ENCODE measurements at regions not wholly inside any gene's neighbourhood (a gene's known extent, or its start where the extent isn't known, plus 50 kb on each side); places are given as distances from the start of the nearest gene placed in this dataset.

GRCh38 chr6:14622085-14622484 is 504.5 kb downstream of the CD83 start:
- H3K4me3 ChIP-seq (ENCODE audit: low read depth, low read length) = no peak overlapping the region

DNA sequence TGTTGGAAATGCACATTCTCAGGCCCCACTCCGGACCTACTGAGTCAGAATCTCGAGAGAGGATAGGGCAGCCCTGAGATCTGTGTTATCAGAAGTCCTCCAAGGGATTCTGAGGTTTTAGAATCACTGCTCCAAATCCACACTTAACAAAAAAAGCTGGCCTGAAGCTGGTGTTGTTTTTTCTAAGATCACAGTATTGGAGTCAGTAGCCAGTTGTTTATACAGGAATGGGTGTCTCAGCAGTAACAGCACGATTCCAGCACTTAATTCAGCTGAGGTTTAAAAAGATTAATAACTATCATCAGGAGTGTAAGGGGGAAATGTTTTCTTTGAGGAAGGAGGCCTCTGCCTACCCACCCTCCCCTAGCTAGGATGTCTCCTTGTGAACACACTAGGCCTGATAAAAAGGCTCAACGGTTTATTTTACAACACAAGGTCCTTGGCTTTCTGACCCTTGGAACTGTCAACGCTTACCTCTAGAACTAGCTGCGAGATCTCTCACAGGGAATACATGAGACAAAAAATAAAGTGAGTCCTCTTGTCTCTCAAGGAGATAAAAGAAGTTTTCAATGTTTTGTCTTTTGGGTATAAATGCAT is 505.4 kb downstream of the CD83 start:
- no peak overlapping the region for H3K4me3 ChIP-seq (ENCODE audit: low read depth, low read length)

DNA sequence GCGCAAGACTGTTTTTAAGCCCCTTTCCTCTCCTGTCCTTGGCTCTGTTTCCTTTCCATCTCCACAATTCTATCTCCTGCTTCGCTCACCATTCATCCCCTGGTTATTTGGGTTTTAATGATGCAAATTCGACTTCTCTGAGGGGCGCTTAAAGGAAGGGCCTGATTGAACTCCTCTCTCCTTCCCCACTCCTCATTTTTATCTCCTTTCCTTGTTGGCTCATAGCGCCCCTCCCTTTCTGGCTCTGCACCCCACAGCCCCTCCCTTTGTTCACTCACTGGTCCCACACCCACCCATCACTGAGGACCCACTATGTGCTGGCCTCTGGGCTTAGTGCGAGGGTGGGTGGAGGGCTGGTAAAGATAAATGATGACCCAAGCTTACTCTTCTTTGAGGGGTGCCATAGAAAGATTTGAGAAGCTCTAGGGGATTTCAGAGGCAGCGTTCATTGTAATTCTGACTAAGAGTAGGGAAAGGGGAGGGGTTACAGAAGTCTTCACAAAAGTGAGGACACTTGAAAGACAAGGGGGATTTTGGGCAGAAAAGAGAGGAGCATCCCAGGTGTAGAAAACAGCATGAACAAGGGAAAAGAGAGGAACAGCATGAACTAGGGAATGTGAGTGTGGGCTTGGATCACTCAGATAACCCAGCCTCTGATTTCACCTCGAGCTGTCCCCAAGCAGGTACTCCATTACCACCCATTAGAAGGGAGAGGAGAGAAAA is 507.8 kb downstream of the CD83 start:
- no peak overlapping the region for H3K4me3 ChIP-seq (ENCODE audit: low read depth, low read length)

- no peak overlapping the region for H3K4me3 ChIP-seq (ENCODE audit: low read depth, low read length)
Measured at GRCh38 chr6:14626556-14626955, 509.0 kb downstream of the CD83 start.

- H3K4me3 ChIP-seq (ENCODE audit: low read depth, low read length) = no peak overlapping the region
Measured at GRCh38 chr6:14630016-14630415, 512.4 kb downstream of the CD83 start.

- H3K4me3 ChIP-seq (ENCODE audit: low read depth, low read length) = no peak overlapping the region
Measured at GRCh38 chr6:14633479-14633878, 515.9 kb downstream of the CD83 start.

DNA sequence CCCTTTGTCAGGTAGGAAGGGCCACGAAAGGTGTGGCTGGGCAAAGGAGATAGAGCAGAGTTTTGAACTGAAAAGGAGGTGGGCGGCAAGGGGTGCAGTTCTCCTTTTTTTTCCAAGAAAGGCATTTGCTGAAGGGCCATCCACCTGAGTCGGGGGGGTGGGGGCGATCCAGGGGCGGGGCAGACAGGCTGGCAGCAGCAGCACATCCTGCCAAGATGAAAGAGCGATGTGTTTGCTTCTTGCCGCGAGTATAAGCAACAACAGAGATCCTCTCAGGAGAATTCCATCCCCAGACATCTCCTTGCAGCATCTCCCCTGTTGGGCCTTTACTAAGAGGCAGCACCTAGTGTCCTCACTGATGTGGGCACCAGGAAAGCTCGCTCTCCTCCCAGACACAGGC is 516.5 kb downstream of the CD83 start:
- no peak overlapping the region for H3K4me3 ChIP-seq (ENCODE audit: low read depth, low read length)

GRCh38 chr6:14635195-14635594 is 517.6 kb downstream of the CD83 start:
- no peak overlapping the region for H3K4me3 ChIP-seq (ENCODE audit: low read depth, low read length)

GRCh38 chr6:14635934-14636591 is 518.5 kb downstream of the CD83 start:
- H3K4me3 ChIP-seq (ENCODE audit: low read depth, low read length) = no peak overlapping the region

DNA sequence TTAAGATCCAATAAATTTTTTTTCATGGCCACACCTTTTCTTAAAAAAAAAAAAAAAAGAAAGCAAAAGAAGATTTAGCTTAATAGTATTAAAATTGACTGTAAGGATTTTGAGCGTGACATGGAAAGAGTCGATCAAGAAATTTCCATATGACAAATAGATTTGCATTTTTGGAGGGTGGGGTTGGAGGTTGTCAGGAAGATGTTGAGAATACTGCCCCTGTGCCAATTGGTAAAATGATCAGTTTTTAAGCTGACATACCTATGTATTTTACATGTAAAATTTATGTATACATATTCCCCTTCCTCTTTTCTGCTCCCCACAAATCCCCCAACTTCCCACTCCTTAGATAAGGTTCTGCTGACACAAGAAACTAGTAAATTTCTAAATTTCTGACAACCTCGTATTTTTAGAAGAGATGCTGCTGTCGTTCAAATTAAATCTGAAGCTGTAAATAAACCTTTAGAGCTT is 520.9 kb downstream of the CD83 start:
- H3K4me3 ChIP-seq (ENCODE audit: low read depth, low read length) = no peak overlapping the region

DNA sequence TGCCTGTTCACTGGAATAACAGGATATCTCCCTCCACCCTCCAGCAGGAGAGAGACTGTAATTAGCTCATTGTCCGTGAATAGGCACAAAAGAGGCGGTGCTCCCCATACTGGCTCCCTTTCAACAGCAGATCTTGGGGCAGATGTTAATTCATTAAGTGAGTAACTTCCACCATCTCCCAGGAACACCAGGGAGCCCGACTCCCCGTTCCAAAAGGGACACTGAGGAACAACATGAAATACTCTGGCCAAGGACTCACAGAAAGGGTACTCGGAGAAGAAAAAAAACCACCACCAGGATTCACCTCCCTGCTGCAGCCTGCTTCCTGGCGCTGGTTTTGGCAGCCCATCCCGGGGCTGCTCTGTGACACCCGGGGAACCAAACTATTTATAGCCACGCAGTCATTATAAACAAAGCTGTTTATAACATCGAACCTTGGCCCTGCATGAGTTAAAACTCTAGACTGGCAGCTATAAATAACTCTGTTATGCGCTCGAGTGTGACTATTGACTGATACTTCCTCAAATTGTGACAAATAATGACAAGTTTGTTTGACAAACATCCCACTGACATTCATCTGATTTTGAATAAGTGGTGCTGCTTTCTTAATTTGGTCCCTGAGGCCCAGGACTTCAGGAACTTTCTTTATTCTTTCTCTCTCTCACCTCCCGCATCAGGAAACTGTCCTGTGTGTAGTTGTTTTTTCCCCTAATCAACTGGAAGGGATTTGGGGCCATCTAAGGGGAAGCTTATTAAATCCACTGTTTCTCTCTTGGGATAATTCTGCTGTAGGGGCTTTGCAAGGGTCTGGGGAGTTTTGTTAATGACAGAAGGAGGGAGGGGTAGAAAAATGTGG is 521.6 kb downstream of the CD83 start:
- H3K4me3 ChIP-seq (ENCODE audit: low read depth, low read length) = no peak overlapping the region

DNA sequence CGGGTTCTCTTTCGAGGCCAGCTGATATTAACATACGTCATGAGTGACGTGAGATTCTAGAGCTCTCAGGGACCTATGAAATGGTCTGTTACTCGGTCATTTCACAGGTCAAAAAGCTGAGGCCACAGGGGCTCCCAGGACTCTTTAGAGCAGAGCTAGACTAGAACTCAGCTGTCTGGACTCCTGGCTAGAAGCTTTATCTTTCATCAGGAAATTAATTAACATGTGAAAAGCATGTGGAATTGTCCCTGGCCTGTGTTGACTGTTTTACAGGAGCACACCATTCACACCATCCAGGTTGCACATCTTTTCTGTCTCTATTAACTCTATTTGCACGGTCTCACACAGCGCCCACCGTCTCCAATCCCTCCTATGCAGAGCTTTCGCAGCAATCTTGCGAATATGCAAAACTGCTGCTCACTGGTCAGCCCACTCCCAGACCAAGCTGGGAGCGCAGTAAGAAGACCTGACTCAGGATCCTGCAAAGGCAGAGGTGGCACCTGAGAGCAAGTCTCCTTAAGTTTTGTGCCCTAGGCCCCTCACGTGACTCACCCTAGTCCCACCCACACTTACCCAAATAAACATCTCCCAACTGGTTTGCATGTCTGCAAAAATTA is 522.5 kb downstream of the CD83 start:
- H3K4me3 ChIP-seq (ENCODE audit: low read depth, low read length) = no peak overlapping the region

- no peak overlapping the region for H3K4me3 ChIP-seq (ENCODE audit: low read depth, low read length)
Measured at GRCh38 chr6:14640631-14641030, 523.1 kb downstream of the CD83 start.

- H3K4me3 ChIP-seq (ENCODE audit: low read depth, low read length) = no peak overlapping the region
Measured at GRCh38 chr6:14641423-14642135, 524.0 kb downstream of the CD83 start.

- H3K4me3 ChIP-seq (ENCODE audit: low read depth, low read length) = no peak overlapping the region
Measured at GRCh38 chr6:14642136-14642505, 524.5 kb downstream of the CD83 start.

DNA sequence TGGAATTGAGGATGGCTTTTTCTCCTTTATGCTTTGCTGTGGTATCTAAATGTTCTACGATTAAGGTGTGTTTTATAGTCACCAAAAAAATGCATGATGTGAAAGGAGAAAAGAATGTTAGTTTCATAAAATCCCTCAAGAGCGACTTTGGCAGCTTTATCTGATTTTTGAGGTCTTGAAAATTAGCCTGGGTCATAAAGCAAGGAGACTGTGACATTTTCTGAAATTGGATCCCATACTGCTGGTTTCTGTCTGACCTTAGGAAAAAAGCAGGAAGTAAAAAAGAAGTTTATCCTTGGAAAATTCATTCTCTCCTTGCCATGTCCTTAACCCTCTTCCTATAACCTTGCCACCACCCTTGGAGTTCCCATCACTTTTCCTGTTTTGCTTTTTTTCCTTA is 525.3 kb downstream of the CD83 start:
- H3K4me3 ChIP-seq (ENCODE audit: low read depth, low read length) = no peak overlapping the region

DNA sequence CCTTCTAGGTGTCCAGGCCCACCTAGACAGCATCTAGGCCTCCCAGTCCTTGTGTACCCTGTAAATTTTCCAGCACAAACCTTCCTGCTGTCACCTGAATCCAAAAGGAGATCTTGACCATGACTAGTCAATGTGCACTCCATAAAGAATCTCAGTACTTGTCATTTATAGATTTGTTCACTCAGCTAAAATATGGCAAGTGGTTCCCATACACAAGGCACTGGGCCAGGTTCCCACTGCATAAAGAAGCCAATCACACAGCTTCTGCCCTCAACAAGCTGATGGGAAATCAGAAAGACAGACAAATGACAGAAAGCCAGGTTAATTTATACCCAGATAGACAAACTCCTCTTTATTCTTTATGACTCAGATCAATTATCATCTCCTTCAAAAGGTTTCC is 526.8 kb downstream of the CD83 start:
- no peak overlapping the region for H3K4me3 ChIP-seq (ENCODE audit: low read depth, low read length)

GRCh38 chr6:14645221-14645620 is 527.6 kb downstream of the CD83 start:
- no peak overlapping the region for H3K4me3 ChIP-seq (ENCODE audit: low read depth, low read length)

- no peak overlapping the region for H3K4me3 ChIP-seq (ENCODE audit: low read depth, low read length)
Measured at GRCh38 chr6:14645841-14646240, 528.3 kb downstream of the CD83 start.

GRCh38 chr6:14646371-14646770 is 528.8 kb downstream of the CD83 start:
- H3K4me3 ChIP-seq (ENCODE audit: low read depth, low read length) = no peak overlapping the region

Measured in iPS-11a (cell line).